ENCODE measurements at regions not wholly inside any gene's neighbourhood (a gene's known extent, or its start where the extent isn't known, plus 50 kb on each side); places are given as distances from the start of the nearest gene placed in this dataset.
"Not testable (repeated sequence)": the region's sequence is repeated elsewhere in the genome, so short reads cannot be mapped to it uniquely, and the experiment has no call there.

DNA sequence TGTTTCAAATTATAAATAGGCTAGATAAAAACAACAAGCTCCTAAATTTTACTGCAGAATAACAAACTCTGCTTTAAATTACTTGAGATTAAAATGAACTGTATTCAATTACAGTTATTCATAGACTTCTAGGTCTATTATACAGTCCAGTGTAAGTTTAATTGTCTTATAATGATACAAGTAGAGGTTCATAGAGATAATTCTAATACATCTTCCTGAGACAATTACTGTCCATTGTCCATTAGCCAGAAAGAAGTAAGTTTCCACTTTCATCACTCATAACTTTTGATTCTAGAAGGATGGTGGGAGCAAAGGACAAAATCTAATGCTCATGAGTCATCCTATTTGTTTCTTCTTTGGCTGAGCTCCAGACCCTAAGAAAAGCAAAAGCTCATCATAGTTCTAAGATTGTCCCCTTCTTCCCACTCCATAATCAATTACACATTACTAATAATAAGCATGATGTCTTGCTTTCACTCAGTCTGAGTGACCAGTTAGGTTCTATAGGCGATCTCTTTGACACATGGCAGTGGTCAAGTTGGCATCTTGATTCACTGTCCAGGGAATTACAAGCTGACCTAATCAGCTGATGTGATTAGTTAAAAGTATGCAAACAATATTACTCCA lies 502.5 kb upstream of the IZUMO3 start:
- no peak for DNase-seq (ENCODE audit: low read depth)

DNA sequence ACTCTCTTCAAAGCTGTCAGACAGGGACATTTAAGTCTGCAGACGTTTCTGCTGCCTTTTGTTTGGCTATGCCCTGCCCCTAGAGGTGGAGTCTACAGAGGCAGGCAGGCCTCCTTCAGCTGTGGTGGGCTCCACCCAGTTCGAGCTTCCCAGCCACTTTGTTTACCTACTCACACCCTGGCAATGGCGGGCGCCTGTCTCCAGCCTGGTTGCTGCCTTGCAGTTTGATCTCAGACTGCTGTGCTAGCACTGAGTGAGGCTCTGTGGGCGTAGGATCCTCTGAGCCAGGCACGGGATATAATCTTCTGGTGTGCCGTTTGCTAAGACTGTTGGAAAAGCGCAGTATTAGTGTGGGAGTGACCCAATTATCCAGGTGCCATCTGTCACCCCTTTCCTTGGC lies 499.8 kb upstream of the IZUMO3 start:
- DNase-seq (ENCODE audit: low read depth), result not testable (repeated sequence)

DNA sequence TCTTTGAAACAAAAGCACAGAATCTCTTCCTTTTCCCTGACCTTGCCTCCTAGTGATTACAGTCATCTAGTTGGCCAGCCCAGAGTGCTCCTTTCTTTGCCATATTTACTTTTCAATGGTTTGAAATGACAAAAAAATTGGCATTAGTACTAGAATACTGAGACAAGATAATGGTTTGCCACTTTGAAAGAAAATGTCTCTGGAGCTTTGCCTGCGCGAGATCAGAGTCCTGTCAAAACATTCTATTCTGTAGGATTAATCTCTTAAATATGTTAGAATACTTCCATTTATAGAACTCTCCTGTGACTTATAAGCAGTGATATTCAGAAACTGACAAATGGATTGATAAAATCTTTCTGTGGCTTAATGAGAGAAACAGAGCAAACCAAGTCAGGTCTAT lies 484.0 kb upstream of the IZUMO3 start:
- no peak for DNase-seq (ENCODE audit: low read depth)

DNA sequence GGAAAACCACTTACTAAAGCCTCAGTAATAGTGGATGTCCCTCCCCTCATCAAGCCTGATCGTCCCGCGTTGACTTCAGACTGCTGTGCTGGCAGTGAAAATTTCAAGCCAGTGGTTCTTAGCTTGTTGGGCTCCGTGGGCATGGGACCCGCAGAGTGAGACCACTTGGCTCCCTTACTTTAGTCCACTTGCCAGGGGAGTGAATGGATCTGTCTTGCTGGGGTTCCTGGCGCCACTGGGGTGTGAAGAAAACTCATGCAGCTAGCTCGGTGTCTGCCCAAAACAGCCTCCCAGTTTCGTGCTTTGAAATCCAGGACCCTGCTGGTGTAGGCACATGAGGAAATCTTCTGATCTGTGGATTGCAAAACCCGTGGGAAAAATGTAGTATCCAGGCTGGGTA lies 480.0 kb upstream of the IZUMO3 start:
- no peak for DNase-seq (ENCODE audit: low read depth)

DNA sequence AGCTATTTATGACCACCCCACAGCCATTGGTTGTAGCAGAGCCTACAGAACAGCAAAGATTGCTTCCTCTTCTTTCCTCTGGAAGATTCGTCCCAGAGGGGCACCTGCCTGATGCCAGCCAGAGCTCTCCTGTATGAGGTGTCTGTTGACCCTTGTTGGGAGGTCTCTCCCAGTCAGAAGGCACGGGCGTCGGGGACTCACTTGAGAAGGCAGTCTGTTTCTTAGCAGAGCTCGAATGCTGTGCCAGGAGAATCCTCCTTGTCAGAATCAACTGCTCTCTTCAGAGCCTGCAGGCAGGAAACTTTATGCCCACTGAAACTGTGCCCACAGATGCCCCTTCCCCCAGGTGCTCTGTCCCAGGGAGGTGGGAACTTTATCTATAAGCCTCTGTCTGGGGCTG lies 479.5 kb upstream of the IZUMO3 start:
- DNase-seq (ENCODE audit: low read depth), result no peak

DNA sequence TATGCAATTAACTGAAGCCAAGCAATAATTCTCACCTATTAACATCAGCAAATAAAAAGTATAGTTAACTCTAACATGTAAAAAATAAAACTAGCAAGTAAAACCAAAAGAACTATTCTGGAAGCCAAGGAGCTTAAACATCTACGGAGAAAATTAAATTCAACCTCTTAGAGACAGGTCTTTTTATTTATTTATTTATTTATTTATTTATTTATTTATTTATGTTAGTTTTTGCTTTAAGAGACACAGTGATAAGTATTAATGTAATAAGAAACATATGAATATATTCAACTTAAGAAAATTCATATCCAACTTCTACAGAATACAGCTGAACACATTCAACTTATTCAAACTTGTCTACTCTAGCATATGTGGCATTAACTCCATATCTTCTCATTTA lies 472.1 kb upstream of the IZUMO3 start:
- no peak for DNase-seq (ENCODE audit: low read depth)

DNA sequence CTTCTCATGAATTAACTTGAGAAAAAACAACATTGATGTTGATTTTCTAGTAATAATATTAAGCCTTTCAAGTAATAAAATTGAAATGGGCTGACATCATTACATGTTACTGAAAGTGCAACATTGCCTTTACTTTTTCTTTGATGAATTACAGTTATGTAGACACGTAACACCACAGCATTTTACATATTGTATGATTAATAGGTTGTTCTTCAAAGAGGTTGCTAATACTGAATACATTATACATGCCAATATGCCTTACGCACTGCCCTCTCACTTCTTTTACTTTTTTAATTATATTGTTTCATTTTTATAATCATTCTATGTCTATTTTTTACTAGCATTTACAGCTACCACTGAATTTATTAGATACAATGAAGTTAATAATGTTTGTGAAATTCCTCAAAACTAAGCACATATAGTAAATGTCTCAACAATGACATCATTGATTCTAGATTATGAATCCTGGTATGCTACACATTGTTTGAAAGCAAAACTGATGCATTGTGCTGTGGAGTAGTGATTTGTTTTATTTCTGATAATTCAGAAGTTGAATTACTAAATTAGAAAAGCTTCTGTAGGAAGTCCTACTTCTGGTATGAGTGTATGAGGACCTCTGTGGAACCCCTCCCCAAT lies 464.4 kb upstream of the IZUMO3 start:
- DNase-seq (ENCODE audit: low read depth), result no peak

DNA sequence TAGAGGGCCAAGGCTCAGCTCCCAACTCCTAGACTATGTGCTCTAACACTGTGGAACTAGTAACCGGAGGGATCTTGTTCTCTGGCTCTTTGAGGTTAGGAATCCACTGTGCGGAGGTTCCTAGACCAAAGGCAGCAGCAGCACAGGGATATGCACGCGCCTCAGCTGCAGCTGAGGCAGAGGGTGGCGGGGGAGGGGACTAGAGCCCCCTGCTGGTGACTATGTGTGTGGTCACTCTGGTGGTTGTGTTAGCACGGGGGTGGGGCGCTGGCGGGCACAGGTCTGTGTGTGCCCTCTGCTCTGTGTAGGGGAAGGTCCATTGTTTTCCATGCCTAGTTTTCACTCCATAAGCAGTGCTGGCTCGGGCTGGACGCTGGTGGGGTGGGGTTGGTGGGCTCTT lies 458.0 kb upstream of the IZUMO3 start:
- peak; percentile 27 for DNase-seq (ENCODE audit: low read depth)

DNA sequence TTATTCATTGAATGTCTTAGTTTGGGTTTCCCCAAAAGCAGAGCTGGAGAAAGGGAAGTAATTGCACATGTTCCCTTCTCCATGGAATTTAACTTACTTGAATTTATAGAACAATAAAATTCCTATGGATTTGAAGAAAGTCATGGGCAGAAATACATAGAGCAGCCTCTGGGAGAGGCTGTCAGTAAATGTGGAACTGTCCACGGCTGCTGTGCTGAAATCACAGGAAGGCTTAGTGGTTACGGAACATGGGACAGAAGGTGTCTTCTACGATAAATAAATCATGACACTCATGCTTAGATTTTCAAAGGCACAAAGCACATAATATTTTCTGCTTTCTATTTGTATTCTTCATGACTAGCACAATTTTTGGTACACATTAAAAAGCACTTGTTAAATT lies 440.6 kb upstream of the IZUMO3 start:
- no peak for DNase-seq (ENCODE audit: low read depth)

DNA sequence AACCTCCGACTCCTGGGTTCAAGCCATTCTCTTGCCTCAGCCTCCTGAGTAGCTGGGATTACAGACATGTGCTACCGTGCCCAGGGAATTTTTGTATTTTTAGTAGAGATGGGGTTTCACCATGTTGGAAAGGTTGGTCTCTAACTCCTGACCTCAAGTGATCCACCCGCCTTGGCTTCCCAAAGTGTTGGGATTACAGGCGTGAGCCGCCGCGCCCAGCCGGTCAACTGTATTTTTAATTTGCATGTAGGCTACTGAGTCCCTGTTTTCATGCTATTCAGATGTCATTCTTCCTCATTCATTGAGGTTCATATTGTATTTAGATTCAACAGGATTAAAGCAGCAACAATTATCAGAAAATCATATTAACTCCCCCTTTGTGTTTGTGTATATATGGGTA lies 425.1 kb upstream of the IZUMO3 start:
- DNase-seq (ENCODE audit: low read depth), result not testable (repeated sequence)

DNA sequence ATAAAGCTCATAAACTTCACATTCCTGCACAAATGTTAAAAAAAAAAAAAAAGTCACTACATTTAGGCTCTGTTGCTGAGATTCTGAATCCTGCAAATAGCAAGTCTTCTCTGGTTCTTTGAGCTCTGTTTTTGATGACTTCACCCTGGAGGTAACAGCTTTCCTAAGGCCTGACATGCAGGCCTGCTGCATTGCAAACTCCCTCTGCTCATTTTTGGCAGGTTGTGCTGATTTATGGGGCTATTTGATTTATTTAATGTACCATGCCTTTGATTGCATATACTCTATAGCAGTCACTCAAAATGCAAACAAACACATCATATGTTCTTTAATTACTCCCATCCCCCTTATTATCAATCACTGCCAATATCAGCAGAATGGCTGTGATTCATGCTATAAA lies 416.1 kb upstream of the IZUMO3 start:
- DNase-seq (ENCODE audit: low read depth), result no peak

DNA sequence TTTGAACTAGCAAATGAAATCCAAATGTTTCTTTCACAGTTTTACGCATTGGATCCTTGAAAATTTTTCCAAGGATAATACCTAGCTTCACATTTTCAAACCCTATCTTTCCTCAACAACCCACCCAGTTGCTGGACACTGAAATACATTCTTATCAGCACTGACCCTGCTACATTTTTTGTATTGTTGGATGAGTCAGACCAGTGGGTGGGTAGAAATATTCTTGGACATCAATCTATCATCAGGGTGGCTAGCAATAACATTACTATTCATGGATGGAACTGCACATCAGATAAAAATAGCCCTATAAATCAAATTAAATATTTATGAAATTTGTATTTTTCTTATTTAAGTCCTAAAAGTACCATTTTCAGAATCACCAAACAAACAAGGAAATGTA lies 407.4 kb upstream of the IZUMO3 start:
- DNase-seq (ENCODE audit: low read depth), result no peak

DNA sequence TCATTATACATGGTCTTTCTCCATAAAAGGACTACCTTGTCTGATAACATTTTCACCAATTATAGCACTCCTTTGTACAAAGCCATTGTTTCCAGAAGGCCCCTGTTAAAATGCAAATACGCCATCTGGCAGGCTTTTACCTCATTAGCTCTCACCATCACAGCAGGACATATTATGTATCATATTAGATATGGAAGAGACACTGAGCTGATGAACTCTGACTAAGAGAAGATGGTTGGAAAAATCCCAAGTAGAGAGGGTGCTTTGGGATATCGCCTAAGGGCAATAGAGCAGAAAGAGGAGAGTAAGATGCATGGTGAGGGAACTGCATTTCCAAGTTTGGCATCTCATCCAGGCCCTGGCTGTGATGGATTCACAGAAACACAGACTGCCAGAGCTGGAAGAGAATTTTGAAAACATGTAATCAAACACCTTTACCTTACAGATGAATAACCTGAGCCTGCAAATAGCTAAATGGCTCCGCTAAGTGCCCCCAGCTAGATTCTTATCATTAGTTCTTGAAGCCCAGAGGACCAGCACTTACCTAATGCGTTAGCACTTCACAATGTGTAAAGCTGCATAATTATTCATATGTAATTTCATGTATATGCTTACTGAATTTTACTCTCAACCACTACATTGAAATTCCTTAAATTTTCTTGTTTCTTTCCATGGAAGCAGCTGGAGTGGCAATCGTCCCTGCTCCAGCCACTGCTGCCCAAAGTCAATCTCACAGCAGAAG lies 393.6 kb upstream of the IZUMO3 start:
- no peak for DNase-seq (ENCODE audit: low read depth)

DNA sequence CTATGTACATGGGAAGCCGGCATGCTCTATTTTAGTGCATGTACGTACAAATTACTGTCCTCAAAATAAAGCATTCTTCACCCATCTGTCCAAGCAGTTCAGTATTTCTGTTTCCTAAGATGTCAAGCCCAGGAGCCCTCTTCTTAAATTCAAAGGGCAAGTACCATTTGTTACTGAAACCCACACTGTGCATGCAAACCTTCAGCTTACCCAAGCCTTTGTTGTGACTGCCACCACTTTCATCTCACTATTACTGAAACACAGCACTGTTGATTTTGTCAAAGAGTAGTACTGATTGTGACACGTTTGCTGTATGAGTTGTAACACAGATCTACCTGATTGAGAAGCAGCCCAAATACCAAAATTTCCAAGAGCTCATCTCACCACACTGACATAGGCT lies 390.4 kb upstream of the IZUMO3 start:
- DNase-seq (ENCODE audit: low read depth), result no peak

DNA sequence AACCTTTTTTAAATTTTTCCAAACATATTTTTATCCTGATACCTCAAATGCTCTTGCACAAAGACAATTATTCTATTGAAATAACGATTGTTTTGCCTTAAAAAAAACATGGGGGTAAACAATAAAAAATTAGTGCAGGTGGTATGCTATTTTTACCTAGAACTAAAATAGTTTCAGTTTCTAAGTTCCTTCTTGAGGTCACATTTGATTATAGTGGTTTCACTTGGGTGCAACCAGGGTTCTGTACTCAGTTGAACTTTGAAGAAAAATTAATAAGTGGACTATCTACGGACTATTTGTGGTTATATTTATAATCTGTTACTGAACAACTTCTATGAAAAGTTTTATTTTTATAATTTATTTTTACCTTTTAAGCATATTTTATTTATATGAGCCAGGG lies 387.1 kb upstream of the IZUMO3 start:
- no peak for DNase-seq (ENCODE audit: low read depth)

DNA sequence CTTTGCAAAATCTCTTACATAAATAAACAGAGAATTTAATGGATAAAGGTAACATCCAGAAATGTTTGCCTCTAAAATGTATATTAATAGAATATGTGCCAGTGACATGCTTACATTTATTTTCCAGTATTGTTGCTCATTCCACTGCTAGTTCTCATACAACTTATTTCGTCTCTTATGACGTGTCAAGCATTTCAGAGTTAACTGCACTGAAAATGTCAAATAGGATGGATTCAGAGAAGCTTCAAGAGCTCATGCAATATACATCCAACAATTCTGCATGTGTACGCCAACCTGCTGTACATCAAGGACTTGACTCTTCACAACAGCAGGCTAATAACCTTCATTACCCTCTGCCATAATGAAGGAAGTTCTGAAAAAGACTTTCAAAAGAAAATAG lies 386.2 kb upstream of the IZUMO3 start:
- DNase-seq (ENCODE audit: low read depth), result no peak

DNA sequence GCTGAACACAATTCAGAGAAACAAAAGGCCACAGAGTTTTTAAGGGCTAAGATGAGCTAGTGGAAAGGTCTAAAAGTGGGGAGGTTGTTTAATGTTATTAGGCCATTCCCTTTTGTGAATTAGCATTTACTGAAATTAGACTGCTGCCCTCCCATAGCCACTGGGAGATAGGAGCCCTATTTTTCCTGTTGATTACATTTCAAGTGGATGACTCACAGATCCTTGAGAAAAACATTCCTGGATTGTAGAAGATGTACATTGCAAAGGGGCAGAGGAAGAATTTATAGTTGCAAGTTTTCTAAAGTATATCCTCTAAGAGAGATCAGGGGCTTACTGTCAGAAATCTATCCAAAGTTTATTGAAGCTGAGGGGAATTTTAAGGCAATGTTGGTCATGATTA lies 367.1 kb upstream of the IZUMO3 start:
- peak; percentile 29 for DNase-seq (ENCODE audit: low read depth)

DNA sequence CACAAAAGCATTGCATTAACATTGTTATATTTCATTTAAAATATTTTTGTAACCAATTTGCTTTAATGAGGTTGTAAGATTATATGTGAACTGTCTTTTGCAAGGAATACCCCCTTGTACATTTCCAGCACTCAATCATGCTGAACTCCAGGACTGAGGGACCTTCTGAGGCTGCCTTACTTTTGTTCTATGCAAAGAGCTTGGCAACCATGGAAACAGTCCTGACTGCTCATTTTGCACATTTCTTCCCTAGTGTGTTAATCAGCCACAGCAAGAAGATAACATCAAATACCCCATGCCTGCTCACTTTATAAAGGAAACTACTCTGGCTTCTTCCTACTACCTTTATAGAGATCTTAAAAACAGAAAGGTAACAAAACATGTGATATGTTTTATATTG lies 355.6 kb upstream of the IZUMO3 start:
- DNase-seq (ENCODE audit: low read depth), result no peak

DNA sequence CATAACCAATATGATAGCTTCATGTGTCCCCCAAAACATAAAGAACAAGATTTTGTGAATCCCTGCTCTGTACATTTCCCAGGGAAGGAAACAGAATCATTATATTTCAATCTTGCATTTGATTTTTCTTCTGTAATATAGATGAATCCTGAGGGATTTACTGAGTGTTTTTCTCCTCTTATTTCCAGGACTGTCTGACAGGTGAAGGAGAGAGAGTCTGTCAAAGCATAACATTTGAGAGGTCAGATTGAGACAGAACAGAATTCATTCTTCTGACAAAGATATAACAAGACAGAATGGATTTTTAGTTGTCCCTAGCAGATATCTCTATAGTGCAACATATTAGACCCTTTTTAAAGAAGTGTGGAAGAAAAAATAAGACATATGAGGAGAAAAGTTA lies 354.5 kb upstream of the IZUMO3 start:
- no peak for DNase-seq (ENCODE audit: low read depth)

DNA sequence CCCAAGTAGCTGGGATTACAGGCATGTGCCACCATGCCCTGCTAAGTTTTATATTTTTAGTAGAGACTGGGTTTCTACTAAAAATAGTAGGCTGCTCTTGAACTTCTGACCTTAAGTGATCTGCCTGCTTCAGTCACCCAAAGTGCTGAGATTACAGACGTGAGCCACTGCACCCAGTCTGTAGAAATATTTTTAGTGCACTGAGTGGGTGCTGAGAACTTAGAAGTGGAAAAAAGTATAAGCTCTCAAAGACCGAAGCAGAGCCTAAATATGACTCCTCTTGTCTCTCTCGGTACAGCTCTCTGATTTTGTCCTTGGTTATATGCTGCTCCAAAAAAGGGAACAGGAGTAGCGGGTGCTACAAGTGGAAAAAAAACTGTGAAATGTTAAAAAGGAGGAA lies 353.8 kb upstream of the IZUMO3 start:
- DNase-seq (ENCODE audit: low read depth), result no peak

DNA sequence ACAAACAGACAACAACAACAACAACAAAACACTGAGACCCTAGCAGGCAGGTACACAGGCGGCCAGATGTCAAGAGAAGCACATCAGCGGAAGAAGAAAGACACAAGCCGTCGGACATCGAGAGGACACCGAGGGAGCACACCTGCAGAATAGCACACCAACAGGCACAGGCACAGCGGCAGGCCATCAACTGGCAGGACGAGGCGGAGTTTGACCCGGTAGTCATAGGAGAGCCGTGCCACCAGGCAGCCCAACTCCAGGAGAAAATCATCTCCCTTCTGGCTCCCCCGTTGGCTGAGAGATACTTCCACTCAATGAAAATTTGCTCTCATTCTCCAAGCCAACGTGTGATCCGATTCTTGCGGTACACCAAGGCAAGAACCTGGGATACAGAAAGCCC lies 352.1 kb upstream of the IZUMO3 start:
- DNase-seq (ENCODE audit: low read depth), result no peak

DNA sequence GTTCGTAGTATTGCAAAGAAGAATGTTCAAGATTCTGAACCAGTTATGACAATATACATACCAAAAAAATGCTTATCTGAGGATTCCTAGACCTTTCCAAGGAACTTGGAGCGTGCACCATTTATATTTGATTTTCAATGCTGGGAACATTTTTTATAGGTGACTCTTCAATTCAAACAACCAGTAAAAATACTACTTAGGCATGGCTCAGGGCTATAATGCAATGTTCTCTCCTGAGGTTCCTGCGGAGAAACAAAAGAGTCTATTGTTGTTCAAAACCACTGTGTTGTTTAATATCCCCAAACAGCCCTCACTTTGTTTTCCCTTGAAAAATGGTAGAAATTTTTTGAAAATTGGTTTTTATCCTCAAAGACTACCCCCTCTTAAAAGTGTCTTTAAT lies 335.7 kb upstream of the IZUMO3 start:
- peak; percentile 30 for DNase-seq (ENCODE audit: low read depth)

DNA sequence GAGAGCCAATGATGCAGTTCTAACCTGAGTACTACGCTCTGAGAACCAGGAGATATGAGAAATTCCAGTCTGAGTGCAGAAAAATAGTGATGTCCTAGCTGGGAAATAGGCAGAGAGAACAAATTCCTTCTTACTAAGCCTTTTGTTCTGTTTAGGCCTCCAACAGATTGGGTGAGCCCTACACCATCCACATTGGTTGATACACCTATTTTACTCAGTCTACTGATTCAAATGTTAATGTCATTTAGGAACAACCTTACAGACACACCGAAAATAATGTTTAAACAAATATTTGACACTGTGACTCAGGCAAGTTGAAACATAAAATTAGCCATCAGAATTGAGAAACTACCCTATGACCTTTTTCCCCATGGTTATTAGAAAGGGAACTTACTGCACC lies 333.9 kb upstream of the IZUMO3 start:
- DNase-seq (ENCODE audit: low read depth), result no peak
